ENCODE measurements at regions not wholly inside any gene's neighbourhood (a gene's known extent, or its start where the extent isn't known, plus 50 kb on each side); places are given as distances from the start of the nearest gene placed in this dataset.

DNA sequence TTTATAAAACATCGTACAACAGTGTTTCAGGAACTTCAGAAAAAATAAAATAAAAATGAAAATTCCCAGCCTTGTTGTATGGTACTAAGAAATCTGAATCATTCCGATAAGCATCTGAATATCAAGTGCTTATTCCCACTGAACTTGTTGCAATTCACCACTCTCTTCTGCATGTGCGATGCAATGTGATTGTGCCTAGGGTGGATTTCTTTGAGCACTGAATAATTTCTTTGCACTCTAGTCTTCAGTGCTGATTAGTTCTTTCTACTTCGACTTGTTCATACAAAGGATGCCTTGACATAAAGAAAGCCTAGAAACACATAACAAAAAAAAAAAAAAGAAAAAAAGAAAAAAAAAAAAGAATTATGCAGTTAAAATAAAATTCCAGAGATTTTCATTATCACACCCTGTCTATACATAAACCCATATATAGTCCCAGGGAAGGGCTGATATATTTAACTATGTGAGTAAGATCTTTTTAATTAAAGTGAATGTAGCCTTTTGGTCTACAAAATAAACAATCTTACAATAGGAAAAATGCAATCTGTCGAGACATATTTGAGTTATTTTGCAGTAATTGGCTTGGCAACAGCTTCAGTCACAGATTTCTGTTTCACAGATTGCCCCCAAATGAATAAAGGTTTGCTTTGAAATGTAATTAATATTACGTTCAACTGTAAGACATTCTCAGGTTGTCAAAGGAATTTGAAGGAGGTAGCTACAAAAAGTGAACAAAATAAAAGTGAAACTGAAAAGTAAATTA, 1118.9 kb upstream of the CELF2 start:
- no peak for DNase-seq
- TF ChIP-seq POLR2A (IDR thresholded peaks at IDR 0.05; ENCODE audit: low read length) = no peak
- TF ChIP-seq GATA1 (IDR thresholded peaks at IDR 0.05; ENCODE audit: low read depth, low read length) = no peak

DNA sequence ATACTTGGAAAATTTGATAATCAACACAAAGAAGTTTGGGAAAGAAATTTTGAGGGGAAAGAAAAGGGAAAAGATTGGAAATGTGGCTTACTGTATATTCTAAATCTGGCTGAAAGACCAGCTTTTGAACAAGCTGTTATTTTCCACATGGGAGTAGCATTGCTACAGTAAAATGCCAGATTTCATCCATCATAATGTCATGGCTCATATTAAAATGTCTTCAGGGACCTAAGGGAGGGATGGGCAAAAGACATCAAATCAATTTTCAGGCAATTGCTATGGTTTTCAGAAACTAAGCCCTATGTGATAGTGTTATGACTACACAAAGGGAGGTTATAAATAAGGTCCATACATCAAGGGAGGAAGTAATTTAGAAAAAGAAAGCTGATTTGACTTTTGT, 1116.9 kb upstream of the CELF2 start:
- DNase-seq = no peak
- TF ChIP-seq POLR2A (IDR thresholded peaks at IDR 0.05; ENCODE audit: low read length) = no peak
- TF ChIP-seq GATA1 (IDR thresholded peaks at IDR 0.05; ENCODE audit: low read depth, low read length) = no peak

DNA sequence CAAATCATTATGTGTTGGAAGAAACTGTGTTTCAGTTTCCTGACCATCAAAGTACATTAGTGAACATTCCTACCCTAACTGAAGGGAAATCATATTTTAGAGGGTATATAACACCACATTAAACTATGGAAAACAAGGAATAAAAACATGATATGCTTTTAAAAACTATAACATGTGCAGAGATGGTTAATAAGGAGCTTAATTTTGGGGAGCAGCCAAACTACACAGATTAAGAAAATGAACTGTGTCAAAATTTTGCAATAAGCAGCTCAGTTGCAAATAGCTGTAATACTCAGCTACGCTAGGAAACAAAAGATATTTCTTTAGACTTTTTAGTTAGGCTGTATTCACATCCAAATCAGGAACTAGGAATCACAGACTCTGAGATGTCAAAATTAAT, 1115.7 kb upstream of the CELF2 start:
- TF ChIP-seq GATA1 (IDR thresholded peaks at IDR 0.05; ENCODE audit: low read depth, low read length) (no peak), POLR2A (IDR thresholded peaks at IDR 0.05; ENCODE audit: low read length) (no peak)
- no peak for DNase-seq

DNA sequence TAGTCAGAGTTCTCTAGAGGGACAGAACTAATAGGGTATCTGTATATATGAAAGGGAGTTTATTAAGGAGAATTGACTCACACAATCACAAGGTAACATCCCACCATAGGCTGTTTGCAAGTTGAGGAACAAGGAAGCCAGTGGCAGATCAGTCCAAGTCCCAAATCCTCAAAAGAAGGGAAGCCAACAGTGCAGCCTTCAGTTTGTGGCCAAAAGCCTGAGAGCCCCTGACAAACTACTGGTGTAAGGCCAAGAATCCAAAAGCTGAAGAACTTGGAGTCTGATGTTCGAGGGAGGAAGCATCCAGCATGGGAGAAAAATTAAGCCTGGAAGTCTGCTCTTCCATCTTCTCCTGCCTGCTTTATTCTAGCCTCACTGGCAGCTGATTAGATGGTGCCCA, 1107.2 kb upstream of the CELF2 start:
- TF ChIP-seq POLR2A (IDR thresholded peaks at IDR 0.05; ENCODE audit: low read length) (no peak), GATA1 (IDR thresholded peaks at IDR 0.05; ENCODE audit: low read depth, low read length) (no peak)
- DNase-seq = no peak

DNA sequence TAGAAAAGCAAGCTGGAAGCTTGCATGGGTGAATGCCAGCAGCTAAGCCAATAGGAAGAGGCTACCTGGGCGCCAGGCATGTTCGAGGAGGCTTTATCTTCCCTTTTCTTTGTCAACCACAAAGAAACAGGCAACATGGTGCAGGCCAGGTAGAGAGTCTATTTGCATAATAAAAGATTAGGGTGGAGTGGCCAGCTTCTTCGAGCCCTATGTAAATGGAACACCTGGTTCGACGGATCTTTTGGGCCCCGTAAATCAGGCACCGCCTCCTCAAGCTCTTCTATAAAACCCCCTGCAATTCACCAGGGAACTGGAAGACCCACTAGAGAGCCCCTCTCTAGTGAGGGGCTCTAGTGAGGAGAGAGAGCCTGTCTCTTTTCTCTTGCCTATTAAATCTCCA, 1106.2 kb upstream of the CELF2 start:
- TF ChIP-seq POLR2A (IDR thresholded peaks at IDR 0.05; ENCODE audit: low read length) (no peak), GATA1 (IDR thresholded peaks at IDR 0.05; ENCODE audit: low read depth, low read length) (no peak)
- no peak for DNase-seq

DNA sequence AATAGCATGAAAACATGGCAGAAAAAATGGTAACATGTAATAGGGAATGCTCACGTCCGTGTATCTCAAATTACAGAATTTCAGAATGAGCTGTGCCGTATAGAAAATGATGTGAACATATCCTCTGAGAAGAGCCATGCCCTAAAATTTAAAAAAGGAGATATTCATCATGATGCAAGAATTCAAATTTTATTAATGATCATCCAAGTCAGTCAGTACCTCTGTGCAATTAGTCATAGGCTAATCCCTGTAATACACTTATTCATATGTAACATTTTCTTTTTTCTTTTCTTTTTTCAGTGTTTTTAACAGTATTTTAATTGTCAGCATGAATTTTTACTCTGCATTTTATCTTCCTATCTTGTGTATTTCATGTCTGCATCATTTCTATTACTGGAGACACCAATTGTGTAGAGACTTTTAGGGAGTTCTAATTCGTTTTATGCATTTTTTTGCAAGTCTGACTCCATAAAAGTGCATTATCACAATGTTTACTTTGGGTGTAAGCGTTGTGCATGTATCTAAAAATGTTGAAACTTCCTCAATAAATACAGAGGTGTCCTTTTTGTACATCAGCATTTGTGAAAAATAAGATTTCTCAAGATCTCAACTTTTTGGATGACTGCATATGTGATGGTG, 1103.7 kb upstream of the CELF2 start:
- TF ChIP-seq GATA1 (IDR thresholded peaks at IDR 0.05; ENCODE audit: low read depth, low read length) = no peak
- no peak for TF ChIP-seq POLR2A (IDR thresholded peaks at IDR 0.05; ENCODE audit: low read length)
- DNase-seq = no peak

DNA sequence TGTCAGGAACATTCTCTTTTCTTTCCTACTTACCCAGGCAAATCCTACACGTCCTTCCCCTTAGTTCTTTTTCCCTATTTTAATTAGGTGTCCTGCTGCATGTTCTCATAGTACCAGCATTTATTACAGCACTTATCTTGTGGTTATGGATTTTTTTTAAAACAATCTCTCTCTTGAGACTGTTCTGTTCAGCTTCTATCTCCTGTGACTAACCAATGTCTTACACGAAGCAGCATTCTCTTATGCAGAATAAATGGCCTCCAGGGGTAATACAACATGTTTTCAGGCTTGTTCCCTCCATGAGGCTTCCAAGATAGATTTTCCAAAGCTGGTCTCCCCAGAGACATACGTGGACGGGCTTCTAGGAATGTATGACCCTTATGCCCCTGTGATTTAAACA, 1096.1 kb upstream of the CELF2 start:
- TF ChIP-seq POLR2A (IDR thresholded peaks at IDR 0.05; ENCODE audit: low read length) (no peak), GATA1 (IDR thresholded peaks at IDR 0.05; ENCODE audit: low read depth, low read length) (no peak)

DNA sequence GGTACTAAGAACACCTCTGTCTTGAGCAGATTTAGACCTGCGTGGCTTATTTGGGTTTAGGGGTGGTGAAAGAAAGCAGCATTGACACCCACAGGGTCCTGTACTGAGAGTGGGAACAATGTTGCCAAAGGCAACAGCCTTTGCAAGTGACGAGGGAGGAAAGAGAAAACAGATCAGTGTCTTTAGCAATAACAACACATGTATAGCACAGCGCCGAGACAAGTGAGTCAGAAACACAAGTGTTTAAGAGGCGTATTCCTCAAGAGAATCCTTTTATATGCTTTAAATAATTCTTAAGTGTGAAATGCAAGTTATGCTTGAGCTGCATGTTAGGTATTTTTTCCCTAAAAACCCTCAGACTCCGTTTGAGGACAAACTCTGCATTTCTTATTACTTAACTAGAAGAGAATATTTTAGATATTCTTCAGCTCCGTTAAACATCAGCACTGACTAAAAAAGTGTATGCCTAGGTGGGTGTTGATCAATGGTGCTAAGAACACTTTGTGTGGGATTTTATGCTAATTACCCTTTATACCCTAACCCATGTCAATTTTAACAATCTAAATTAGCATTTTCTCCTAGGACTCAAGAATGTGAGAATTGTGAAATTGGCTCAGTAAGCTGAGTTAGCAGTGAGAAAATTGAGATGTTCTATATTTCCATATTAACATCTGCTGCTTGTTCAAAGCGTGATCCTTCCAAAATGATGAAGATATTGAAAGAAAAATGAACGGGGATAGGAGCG, 1095.4 kb upstream of the CELF2 start:
- DNase-seq = no peak
- TF ChIP-seq GATA1 (IDR thresholded peaks at IDR 0.05; ENCODE audit: low read depth, low read length) = no peak
- TF ChIP-seq POLR2A (IDR thresholded peaks at IDR 0.05; ENCODE audit: low read length) = no peak

More for the DNA sequence above, 1096.1 kb upstream of the CELF2 start:
- DNase-seq = no peak

DNA sequence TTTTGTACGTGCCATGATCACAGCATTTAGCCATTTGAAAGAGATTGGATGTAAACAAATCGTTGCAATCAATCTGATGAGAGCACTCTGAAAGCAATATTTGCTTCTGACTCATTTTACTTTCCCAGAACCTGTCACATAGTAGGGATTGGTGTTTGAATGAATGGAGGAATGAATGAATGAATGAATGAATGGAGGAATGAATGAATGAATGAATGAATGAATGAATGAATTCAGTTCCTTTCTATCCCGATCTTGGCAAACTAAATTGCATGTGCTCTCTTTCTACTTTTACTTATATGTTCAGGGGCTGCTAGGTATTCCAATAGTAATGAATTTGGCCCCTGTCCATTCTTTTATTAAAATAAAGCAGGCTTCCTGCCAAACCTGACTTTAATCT, 1091.7 kb upstream of the CELF2 start:
- TF ChIP-seq GATA1 (IDR thresholded peaks at IDR 0.05; ENCODE audit: low read depth, low read length) (no peak), POLR2A (IDR thresholded peaks at IDR 0.05; ENCODE audit: low read length) (no peak)
- DNase-seq = no peak

DNA sequence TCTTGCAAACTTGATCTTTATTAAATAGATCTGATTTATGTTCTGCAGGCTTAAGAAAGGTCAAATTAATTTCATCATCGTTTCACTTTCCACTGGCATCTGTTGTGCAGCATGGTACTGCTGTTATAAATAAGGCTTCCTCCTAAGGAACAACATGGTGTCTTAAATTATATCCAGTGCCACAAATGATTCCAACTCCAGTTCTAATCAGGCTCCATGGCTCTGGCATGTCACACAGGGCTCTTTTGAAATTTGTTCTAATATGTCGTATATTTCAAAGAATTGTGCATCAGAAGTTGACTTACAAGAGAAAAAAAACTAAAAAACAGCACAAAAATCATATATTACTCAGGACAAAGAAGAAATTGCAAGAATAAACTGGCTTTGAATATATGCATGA, 1090.8 kb upstream of the CELF2 start:
- TF ChIP-seq GATA1 (IDR thresholded peaks at IDR 0.05; ENCODE audit: low read depth, low read length) (no peak), POLR2A (IDR thresholded peaks at IDR 0.05; ENCODE audit: low read length) (no peak)
- no peak for DNase-seq

DNA sequence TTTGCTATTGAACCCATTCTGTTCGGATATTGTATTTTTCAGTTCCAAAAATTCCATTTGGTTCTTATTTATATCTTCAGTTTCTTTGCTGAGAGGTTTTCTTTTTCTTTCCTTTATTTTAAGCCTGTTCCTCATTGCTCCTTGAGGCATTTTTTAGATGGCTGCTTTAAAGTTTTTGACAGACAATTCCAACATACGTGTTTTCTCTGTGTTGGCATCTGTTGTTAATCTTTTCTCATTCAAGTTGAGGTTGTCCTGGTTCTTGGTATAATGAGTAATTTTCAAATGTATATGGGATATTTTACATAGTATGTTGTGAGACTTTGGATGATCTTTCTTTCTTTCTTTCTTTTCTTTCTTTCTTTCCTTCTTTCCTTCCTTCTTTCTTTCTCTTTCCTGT, 1078.0 kb upstream of the CELF2 start:
- TF ChIP-seq POLR2A (IDR thresholded peaks at IDR 0.05; ENCODE audit: low read length) (no peak), GATA1 (IDR thresholded peaks at IDR 0.05; ENCODE audit: low read depth, low read length) (no peak)

DNA sequence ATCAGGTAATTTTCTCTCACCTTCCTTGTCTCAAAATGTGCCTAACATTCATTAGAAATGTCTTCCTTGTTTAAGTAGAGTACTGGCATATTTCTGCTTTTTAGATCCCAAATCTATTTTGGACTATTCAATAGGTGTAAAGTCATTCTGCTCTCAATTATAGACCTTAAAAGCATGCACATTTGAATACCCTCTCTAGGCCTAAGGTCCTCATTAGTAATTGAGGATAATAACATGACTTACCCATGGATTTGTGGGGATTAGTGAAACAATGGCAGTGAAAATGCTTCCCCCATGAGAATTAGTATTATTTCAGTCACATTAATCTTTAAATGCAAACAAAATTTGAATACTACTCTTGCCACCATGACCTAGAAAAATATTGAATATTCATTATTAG, 1073.0 kb upstream of the CELF2 start:
- DNase-seq = no peak
- TF ChIP-seq POLR2A (IDR thresholded peaks at IDR 0.05; ENCODE audit: low read length) (no peak), GATA1 (IDR thresholded peaks at IDR 0.05; ENCODE audit: low read depth, low read length) (no peak)

More for the DNA sequence above, 1078.0 kb upstream of the CELF2 start:
- no peak for DNase-seq

DNA sequence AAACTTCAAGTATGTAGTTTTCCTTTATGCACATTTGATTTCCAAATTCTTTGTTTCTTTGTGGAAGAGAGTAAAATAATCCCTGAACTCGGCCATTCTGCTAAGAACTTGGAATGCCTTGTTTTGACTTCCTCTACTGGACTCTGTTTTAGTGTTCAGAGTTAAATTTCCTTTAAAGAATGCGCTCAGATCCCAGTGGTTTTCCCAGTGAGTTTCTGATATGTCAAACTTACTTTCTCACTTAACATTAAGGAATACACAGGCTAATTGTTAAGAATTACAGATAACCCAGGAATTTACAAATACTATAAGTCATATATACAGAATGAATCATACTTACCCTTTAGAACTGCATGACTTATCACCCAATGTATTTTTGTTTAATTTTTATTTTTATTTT, 1067.6 kb upstream of the CELF2 start:
- TF ChIP-seq POLR2A (IDR thresholded peaks at IDR 0.05; ENCODE audit: low read length) (no peak), GATA1 (IDR thresholded peaks at IDR 0.05; ENCODE audit: low read depth, low read length) (no peak)
- no peak for DNase-seq

DNA sequence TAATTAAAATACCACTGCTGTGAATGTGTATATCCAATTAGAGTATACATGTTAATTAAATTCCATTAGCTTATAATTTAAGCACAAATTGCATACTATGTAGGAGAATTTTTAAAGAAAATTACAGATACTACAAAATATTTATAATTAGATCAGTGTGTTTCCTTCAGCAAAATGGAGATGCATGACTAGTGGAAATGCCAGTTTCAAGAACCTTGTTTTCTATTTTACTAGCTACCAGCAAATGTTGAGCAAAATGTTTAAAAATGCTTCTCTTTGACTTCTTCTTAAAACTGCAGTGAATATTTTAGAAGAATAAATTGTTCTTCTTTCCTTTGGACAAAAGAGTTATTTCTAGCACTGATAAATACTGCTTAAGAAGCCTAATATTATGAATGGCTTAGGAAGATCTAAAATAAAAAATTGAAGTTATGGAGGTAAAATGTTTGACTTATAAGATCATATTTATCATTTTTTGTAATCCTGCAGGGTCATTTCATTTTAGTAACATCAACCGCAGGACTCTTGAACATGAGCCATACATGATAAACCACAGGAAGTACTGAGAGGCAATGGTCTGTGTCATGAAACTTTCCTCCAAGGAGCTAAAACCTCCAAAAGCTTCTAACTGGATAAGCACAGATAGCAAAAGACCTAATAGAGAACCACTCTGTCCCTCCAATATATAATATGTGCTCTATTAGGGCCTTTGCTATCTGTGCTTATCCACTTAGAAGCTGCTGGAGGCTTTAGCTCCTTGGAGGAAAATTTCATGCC, 1066.0 kb upstream of the CELF2 start:
- DNase-seq = no peak
- no peak for TF ChIP-seq GATA1 (IDR thresholded peaks at IDR 0.05; ENCODE audit: low read depth, low read length)
- no peak for TF ChIP-seq POLR2A (IDR thresholded peaks at IDR 0.05; ENCODE audit: low read length)
